BE2C (cell line): ENCODE measurements at regions not wholly inside any gene's neighbourhood (a gene's known extent, or its start where the extent isn't known, plus 50 kb on each side); places are given as distances from the start of the nearest gene placed in this dataset.

Source experiments
- DNase-seq: peaks from one replicate; pipeline ENCODE4 v3.0.0-alpha.2; 2020
- H3K27me3 ChIP-seq: fragments of 250-450 bp; sonication (Bioruptor Pico); 2 replicates; pipeline ENCODE4 v1.5.1; 2020; ENCODE audit warnings: mild to moderate bottlenecking
- H3K36me3 ChIP-seq: fragments of 250-450 bp; sonication (Bioruptor Pico); 2 replicates; pipeline ENCODE4 v1.5.1; 2020; ENCODE audit warnings: mild to moderate bottlenecking
- H3K4me1 ChIP-seq: fragments of 250-450 bp; sonication (Bioruptor Pico); 2 replicates; pipeline ENCODE4 v1.5.1; 2020
- H3K4me3 ChIP-seq: 2 replicates; pipeline ENCODE4 v1.5.1; 2011; ENCODE audit warnings: low read depth, low read length
- H3K9me3 ChIP-seq: fragments of 250-450 bp; sonication (Bioruptor Pico); 2 replicates; pipeline ENCODE4 v1.5.1; 2020
- CTCF ChIP-seq: IDR thresholded peaks from 2 replicates; pipeline ENCODE4 v1.5.1; 2012; ENCODE audit warnings: mild to moderate bottlenecking, low read depth, low read length

- no peaks in the 10 kb centered on the region for H3K9me3 ChIP-seq
- DNase-seq: no peak
- no peak overlapping the region for H3K4me3 ChIP-seq
- TF ChIP-seq CTCF: no peak
- H3K4me1 ChIP-seq: no peaks in the 10 kb centered on the region
- H3K27me3 ChIP-seq: peaks cover 5% of the 10 kb centered on the region
- H3K36me3 ChIP-seq: no peaks in the 10 kb centered on the region
Observed at GRCh38 chr12:125377093-125377492, 311.9 kb downstream of the AACS start.

- no peak for TF ChIP-seq CTCF
- Histone ChIP-seq H3K27me3 (no peaks in the 10 kb centered on the region), H3K36me3 (no peaks in the 10 kb centered on the region), H3K4me1 (no peaks in the 10 kb centered on the region), H3K9me3 (no peaks in the 10 kb centered on the region), H3K4me3 (no peak overlapping the region)
- no peak for DNase-seq
Observed at GRCh38 chr12:125381373-125381772, 316.1 kb downstream of the AACS start.

GRCh38 chr12:125382926-125383325 is 317.7 kb downstream of the AACS start:
- no peaks in the 10 kb centered on the region for H3K27me3 ChIP-seq
- no peaks in the 10 kb centered on the region for H3K4me1 ChIP-seq
- no peak for DNase-seq
- no peaks in the 10 kb centered on the region for H3K9me3 ChIP-seq
- no peak for TF ChIP-seq CTCF
- H3K4me3 ChIP-seq: no peak overlapping the region
- no peaks in the 10 kb centered on the region for H3K36me3 ChIP-seq

- Histone ChIP-seq H3K4me1 (no peaks in the 10 kb centered on the region), H3K27me3 (no peaks in the 10 kb centered on the region), H3K9me3 (no peaks in the 10 kb centered on the region), H3K36me3 (no peaks in the 10 kb centered on the region), H3K4me3 (no peak overlapping the region)
- DNase-seq: no peak
- TF ChIP-seq CTCF: no peak
Observed at GRCh38 chr12:125386652-125387051, 321.4 kb downstream of the AACS start.

- no peaks in the 10 kb centered on the region for H3K27me3 ChIP-seq
- no peak for DNase-seq
- no peak for TF ChIP-seq CTCF
Observed at GRCh38 chr12:125387206-125387605, 322.0 kb downstream of the AACS start.

GRCh38 chr12:125389061-125389697 is 323.9 kb downstream of the AACS start:
- Histone ChIP-seq H3K4me1 (no peaks in the 10 kb centered on the region), H3K9me3 (no peaks in the 10 kb centered on the region), H3K36me3 (no peaks in the 10 kb centered on the region), H3K27me3 (no peaks in the 10 kb centered on the region), H3K4me3 (no peak overlapping the region)
- TF ChIP-seq CTCF: no peak
- no peak for DNase-seq

More at GRCh38 chr12:125387206-125387605, 322.0 kb downstream of the AACS start:
- Histone ChIP-seq H3K9me3 (no peaks in the 10 kb centered on the region), H3K36me3 (no peaks in the 10 kb centered on the region), H3K4me1 (no peaks in the 10 kb centered on the region), H3K4me3 (no peak overlapping the region)
